Astrocyte (in vitro differentiated cells and primary cell): ENCODE measurements at regions not wholly inside any gene's neighbourhood (a gene's known extent, or its start where the extent isn't known, plus 50 kb on each side); places are given as distances from the start of the nearest gene placed in this dataset.

ENCODE experiments used
- DNase-seq: peaks from one replicate; pipeline ENCODE4 v3.0.0-alpha.2; 2010; ENCODE audit warnings: low read depth
- FAIRE-seq: peaks from 2 replicates; lab custom pipeline; 2011; peaks lifted over from hg19 to GRCh38; lab: Jason Lieb, UNC
- H2AFZ ChIP-seq: 2 replicates; pipeline ENCODE4 v1.6.0; 2012; ENCODE audit warnings: low read depth, low read length, inconsistent platforms
- H3K27ac ChIP-seq: 2 replicates; pipeline ENCODE4 v1.5.1; 2011; ENCODE audit warnings: low read depth, low read length, inconsistent platforms
- H3K27me3 ChIP-seq: 2 replicates; pipeline ENCODE4 v1.6.0; 2011; ENCODE audit warnings: low read length, inconsistent platforms; ENCODE audit not compliant: insufficient read depth
- H3K36me3 ChIP-seq: 2 replicates; pipeline ENCODE4 v1.5.1; 2011; ENCODE audit warnings: low read length, inconsistent platforms; ENCODE audit not compliant: insufficient read depth
- H3K4me1 ChIP-seq: 2 replicates; pipeline ENCODE4 v1.5.1; 2011; ENCODE audit warnings: low read length, inconsistent platforms; ENCODE audit not compliant: insufficient read depth
- H3K4me2 ChIP-seq: 2 replicates; pipeline ENCODE4 v1.6.0; 2012; ENCODE audit warnings: low read length, inconsistent platforms
- H3K4me3 ChIP-seq: 2 replicates; pipeline ENCODE4 v1.5.1; 2011; ENCODE audit warnings: low read depth, mild to moderate bottlenecking, low read length, inconsistent platforms; ENCODE audit not compliant: insufficient read depth
- H3K79me2 ChIP-seq: 2 replicates; pipeline ENCODE4 v1.6.0; 2012; ENCODE audit warnings: mild to moderate bottlenecking, low read length, inconsistent platforms; ENCODE audit not compliant: insufficient read depth
- H3K9ac ChIP-seq: 2 replicates; pipeline ENCODE4 v1.6.0; 2012; ENCODE audit warnings: mild to moderate bottlenecking, low read length, inconsistent platforms
- H3K9me3 ChIP-seq: 2 replicates; pipeline ENCODE4 v1.5.1; 2012; ENCODE audit warnings: low read depth, mild to moderate bottlenecking, low read length, inconsistent platforms; ENCODE audit not compliant: insufficient read depth
- H4K20me1 ChIP-seq: 2 replicates; pipeline ENCODE4 v1.6.0; 2012; ENCODE audit warnings: low read length, inconsistent platforms; ENCODE audit not compliant: insufficient read depth
- H3K27ac Mint-ChIP-seq: one replicate; pipeline ENCODE4 v1.8.0; 2021; ENCODE audit warnings: mild to moderate bottlenecking, mixed read lengths; ENCODE audit not compliant: unreplicated experiment
- H3K27me3 Mint-ChIP-seq: one replicate; pipeline ENCODE4 v1.8.0; 2021; ENCODE audit warnings: low read depth, mixed read lengths; ENCODE audit not compliant: unreplicated experiment
- H3K36me3 Mint-ChIP-seq: one replicate; pipeline ENCODE4 v1.8.0; 2021; ENCODE audit warnings: low read depth, mixed read lengths; ENCODE audit not compliant: unreplicated experiment
- H3K4me1 Mint-ChIP-seq: one replicate; pipeline ENCODE4 v1.8.0; 2021; ENCODE audit warnings: low read depth, mixed read lengths; ENCODE audit not compliant: unreplicated experiment
- H3K4me3 Mint-ChIP-seq: one replicate; pipeline ENCODE4 v1.8.0; 2021; ENCODE audit warnings: mild to moderate bottlenecking, moderate library complexity, mixed read lengths; ENCODE audit not compliant: unreplicated experiment
- H3K9me3 Mint-ChIP-seq: one replicate; pipeline ENCODE4 v1.8.0; 2021; ENCODE audit warnings: mild to moderate bottlenecking, mixed read lengths; ENCODE audit not compliant: unreplicated experiment
- CTCF ChIP-seq: IDR thresholded peaks from 2 replicates; pipeline ENCODE4 v1.5.1; 2011; ENCODE audit warnings: low read depth, mild to moderate bottlenecking, inconsistent platforms, low read length, moderate library complexity; ENCODE audit not compliant: insufficient read depth
- EZH2 ChIP-seq: IDR thresholded peaks from 2 replicates; pipeline ENCODE4 v1.6.1; 2012; ENCODE audit warnings: mild to moderate bottlenecking, low read length, inconsistent platforms; ENCODE audit not compliant: insufficient read depth

- Histone ChIP-seq H3K4me1 (no peaks in the 10 kb centered on the region), H4K20me1 (no peaks in the 10 kb centered on the region), H3K36me3 (no peaks in the 10 kb centered on the region), H3K9me3 (no peaks in the 10 kb centered on the region), H2AFZ (no peak overlapping the region), H3K27me3 (no peaks in the 10 kb centered on the region), H3K9ac (no peak overlapping the region), H3K4me3 (no peak overlapping the region), H3K4me2 (no peak overlapping the region), H3K27ac (no peak overlapping the region), H3K79me2 (no peaks in the 10 kb centered on the region)
- DNase-seq, result no peak
- no peak for TF ChIP-seq CTCF
- no peak for TF ChIP-seq EZH2
- H3K27me3 Mint-ChIP-seq, result no peaks in the 10 kb centered on the region
- peak overlapping the region; percentile 88 for H3K27ac Mint-ChIP-seq
- H3K36me3 Mint-ChIP-seq, result no peaks in the 10 kb centered on the region
- H3K4me3 Mint-ChIP-seq, result no peak overlapping the region
- H3K4me1 Mint-ChIP-seq, result peaks cover 15% of the 10 kb centered on the region
- no peak for FAIRE-seq
- no peaks in the 10 kb centered on the region for H3K9me3 Mint-ChIP-seq
Measured at GRCh38 chr18:29969876-29970275, 1072.7 kb downstream of the DSC3 start.

- Histone ChIP-seq H3K9me3 (no peaks in the 10 kb centered on the region), H3K4me1 (no peaks in the 10 kb centered on the region), H3K27ac (no peak overlapping the region), H3K4me3 (no peak overlapping the region), H3K27me3 (no peaks in the 10 kb centered on the region), H3K9ac (no peak overlapping the region), H3K79me2 (no peaks in the 10 kb centered on the region), H3K36me3 (no peaks in the 10 kb centered on the region), H4K20me1 (no peaks in the 10 kb centered on the region), H3K4me2 (no peak overlapping the region), H2AFZ (no peak overlapping the region)
- TF ChIP-seq CTCF (no peak), EZH2 (no peak)
- H3K36me3 Mint-ChIP-seq, result no peaks in the 10 kb centered on the region
- H3K4me3 Mint-ChIP-seq, result no peak overlapping the region
- H3K27ac Mint-ChIP-seq, result no peak overlapping the region
- peaks cover 2% of the 10 kb centered on the region for H3K4me1 Mint-ChIP-seq
- no peak for FAIRE-seq
- DNase-seq, result no peak
- no peaks in the 10 kb centered on the region for H3K27me3 Mint-ChIP-seq
- no peaks in the 10 kb centered on the region for H3K9me3 Mint-ChIP-seq
Measured at GRCh38 chr18:29962579-29962978, 1080.0 kb downstream of the DSC3 start.

GRCh38 chr18:29960539-29960938 is 1082.0 kb downstream of the DSC3 start:
- H3K9me3 ChIP-seq, result no peaks in the 10 kb centered on the region
- FAIRE-seq (no peak), DNase-seq (no peak)
- no peak overlapping the region for H3K9ac ChIP-seq
- H3K4me1 ChIP-seq, result no peaks in the 10 kb centered on the region
- no peak overlapping the region for H3K27ac ChIP-seq
- TF ChIP-seq CTCF (no peak), EZH2 (no peak)
- no peak overlapping the region for H2AFZ ChIP-seq
- H3K27ac Mint-ChIP-seq, result no peak overlapping the region
- no peaks in the 10 kb centered on the region for H3K27me3 ChIP-seq
- H3K36me3 Mint-ChIP-seq, result no peaks in the 10 kb centered on the region
- no peak overlapping the region for H3K4me3 ChIP-seq
- H3K4me1 Mint-ChIP-seq, result peaks cover 2% of the 10 kb centered on the region
- no peaks in the 10 kb centered on the region for H3K27me3 Mint-ChIP-seq
- no peak overlapping the region for H3K4me2 ChIP-seq
- H3K4me3 Mint-ChIP-seq, result no peak overlapping the region
- no peaks in the 10 kb centered on the region for H3K9me3 Mint-ChIP-seq
- no peaks in the 10 kb centered on the region for H3K79me2 ChIP-seq
- H4K20me1 ChIP-seq, result no peaks in the 10 kb centered on the region
- no peaks in the 10 kb centered on the region for H3K36me3 ChIP-seq
